Trophoblast cell (in vitro differentiated cells and primary cell): ENCODE measurements at regions not wholly inside any gene's neighbourhood (a gene's known extent, or its start where the extent isn't known, plus 50 kb on each side); places are given as distances from the start of the nearest gene placed in this dataset.

Experiments used
- DNase-seq, 2 donors: peaks; one replicate each; pipeline ENCODE4 v3.0.0-alpha.2; 2016
- H2AFZ ChIP-seq: 2 replicates; pipeline ENCODE4 v1.6.1; 2013; ENCODE audit warnings: low read length, moderate library complexity, mild to moderate bottlenecking; ENCODE audit not compliant: insufficient read depth, poor library complexity
- H2AK5ac ChIP-seq: 2 replicates; pipeline ENCODE4 v1.6.1; 2013; ENCODE audit warnings: mild to moderate bottlenecking, low read length
- H2BK120ac ChIP-seq: 2 replicates; pipeline ENCODE4 v1.6.1; 2013; ENCODE audit warnings: low read length, mild to moderate bottlenecking, moderate library complexity; ENCODE audit not compliant: insufficient read depth, poor library complexity
- H2BK12ac ChIP-seq: 2 replicates; pipeline ENCODE4 v1.6.1; 2013; ENCODE audit warnings: mild to moderate bottlenecking, low read length, moderate library complexity
- H2BK5ac ChIP-seq: 2 replicates; pipeline ENCODE4 v1.6.1; 2013; ENCODE audit warnings: low read length, low read depth, moderate library complexity, mild to moderate bottlenecking; ENCODE audit not compliant: poor library complexity
- H3K14ac ChIP-seq: 2 replicates; pipeline ENCODE4 v1.6.1; 2013; ENCODE audit warnings: mild to moderate bottlenecking, low read length
- H3K18ac ChIP-seq: 2 replicates; pipeline ENCODE4 v1.6.1; 2013; ENCODE audit warnings: mild to moderate bottlenecking, low read length
- H3K23ac ChIP-seq: 2 replicates; pipeline ENCODE4 v1.6.1; 2013; ENCODE audit warnings: low read length
- H3K27ac ChIP-seq: 2 replicates; pipeline ENCODE4 v1.5.1; 2013; ENCODE audit warnings: low read depth, mild to moderate bottlenecking, inconsistent platforms, low read length, moderate library complexity
- H3K27me3 ChIP-seq: 2 replicates; pipeline ENCODE4 v1.6.1; 2013; ENCODE audit warnings: inconsistent platforms, mild to moderate bottlenecking, low read length, moderate library complexity; ENCODE audit not compliant: insufficient read depth
- H3K36me3 ChIP-seq, 2 experiments: 1 replicate in 1 of 2; 2 replicates in 1 of 2; pipeline ENCODE4 v1.6.1; 2013; ENCODE audit warnings: low read length in 2 of 2, mild to moderate bottlenecking in 2 of 2, moderate library complexity in 1 of 2; ENCODE audit not compliant: insufficient read depth in 2 of 2, control insufficient read depth in 1 of 2
- H3K4ac ChIP-seq: 2 replicates; pipeline ENCODE4 v1.6.1; 2013; ENCODE audit warnings: low read depth, mild to moderate bottlenecking, low read length, moderate library complexity
- H3K4me1 ChIP-seq, 2 experiments: 1 replicate in 1 of 2; 2 replicates in 1 of 2; pipeline ENCODE4 v1.6.1; 2013; ENCODE audit warnings: low read length in 2 of 2, mild to moderate bottlenecking in 2 of 2, moderate library complexity in 1 of 2; ENCODE audit not compliant: insufficient read depth in 2 of 2, control insufficient read depth in 1 of 2
- H3K4me2 ChIP-seq: 2 replicates; pipeline ENCODE4 v1.6.1; 2013; ENCODE audit warnings: inconsistent platforms, mild to moderate bottlenecking, low read length, moderate library complexity
- H3K4me3 ChIP-seq: 2 replicates; pipeline ENCODE4 v1.5.1; 2013; ENCODE audit warnings: mild to moderate bottlenecking, low read depth, low read length, inconsistent platforms
- H3K79me1 ChIP-seq: one replicate; pipeline ENCODE4 v1.6.1; 2013; ENCODE audit warnings: low read length
- H3K79me2 ChIP-seq: 2 replicates; pipeline ENCODE4 v1.6.1; 2013; ENCODE audit warnings: low read length, mild to moderate bottlenecking; ENCODE audit not compliant: control insufficient read depth, insufficient read depth, poor library complexity
- H3K9ac ChIP-seq: 2 replicates; pipeline ENCODE4 v1.6.1; 2013; ENCODE audit warnings: mild to moderate bottlenecking, low read length
- H3K9me3 ChIP-seq: 2 replicates; pipeline ENCODE4 v1.6.1; 2013; ENCODE audit warnings: low read depth, mild to moderate bottlenecking, control low read depth, inconsistent platforms, low read length; ENCODE audit not compliant: insufficient read depth
- H4K12ac ChIP-seq: 2 replicates; pipeline ENCODE4 v1.6.1; 2013; ENCODE audit warnings: low read depth, mild to moderate bottlenecking, low read length, moderate library complexity
- H4K8ac ChIP-seq: 2 replicates; pipeline ENCODE4 v1.6.1; 2013; ENCODE audit warnings: low read depth, mild to moderate bottlenecking, low read length, moderate library complexity
- H4K91ac ChIP-seq: one replicate; pipeline ENCODE4 v1.6.1; 2013; ENCODE audit warnings: low read depth, mild to moderate bottlenecking, low read length, moderate library complexity
- WGBS: extraction: QIAGEN DNeasy Blood & Tissue Kit; methylation state at CpG from one replicate; pipeline ENCODE4 v1.1.7; 2013; ENCODE audit warnings: missing lambda C conversion rate; ENCODE audit not compliant: insufficient read length, insufficient coverage; ENCODE audit errors: extremely low coverage; 5-methylcytosine and 5-hydroxymethylcytosine counted together

DNA sequence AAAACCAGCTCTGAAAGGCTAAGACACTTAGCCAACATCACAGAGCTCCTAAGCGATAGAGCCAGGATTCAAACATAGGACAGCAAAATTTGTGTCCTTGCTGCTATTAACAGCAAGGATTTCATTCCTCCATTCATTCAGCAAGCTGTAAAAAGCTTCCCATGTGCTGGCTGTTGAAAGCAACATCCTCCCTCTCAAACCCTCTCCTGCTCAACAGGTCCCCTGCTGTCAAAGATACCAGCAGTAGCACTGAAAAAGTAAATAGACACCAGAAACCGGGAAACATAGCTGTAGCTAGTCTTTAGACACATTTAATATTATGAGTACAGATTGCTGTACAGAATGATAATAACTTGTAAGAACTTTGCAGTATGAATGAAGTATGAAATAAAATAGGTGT lies 52.6 kb upstream of the ADAMTSL1 start:
- no peak overlapping the region for H3K18ac ChIP-seq
- no peak overlapping the region for H2BK5ac ChIP-seq
- H3K4ac ChIP-seq: no peak overlapping the region
- no CpG with 5 or more reads among the region's 2 CpGs for WGBS
- no peak for DNase-seq
- no peak overlapping the region for H4K12ac ChIP-seq
- no peak overlapping the region for H3K27ac ChIP-seq
- H4K91ac ChIP-seq: no peak overlapping the region
- no peak overlapping the region for H3K23ac ChIP-seq
- H3K27me3 ChIP-seq: no peaks in the 10 kb centered on the region
- no peak overlapping the region for H2AFZ ChIP-seq
- no peaks in the 10 kb centered on the region for H3K4me1 ChIP-seq
- H3K14ac ChIP-seq: no peak overlapping the region
- H3K36me3 ChIP-seq: no peaks in the 10 kb centered on the region
- no peak overlapping the region for H4K8ac ChIP-seq
- H3K79me1 ChIP-seq: no peaks in the 10 kb centered on the region
- H3K9me3 ChIP-seq: no peaks in the 10 kb centered on the region
- no peak overlapping the region for H3K9ac ChIP-seq
- no peak overlapping the region for H2BK120ac ChIP-seq
- no peaks in the 10 kb centered on the region for H3K79me2 ChIP-seq
- H3K4me2 ChIP-seq: no peak overlapping the region
- H2AK5ac ChIP-seq: no peak overlapping the region
- no peak overlapping the region for H2BK12ac ChIP-seq
- no peak overlapping the region for H3K4me3 ChIP-seq

DNA sequence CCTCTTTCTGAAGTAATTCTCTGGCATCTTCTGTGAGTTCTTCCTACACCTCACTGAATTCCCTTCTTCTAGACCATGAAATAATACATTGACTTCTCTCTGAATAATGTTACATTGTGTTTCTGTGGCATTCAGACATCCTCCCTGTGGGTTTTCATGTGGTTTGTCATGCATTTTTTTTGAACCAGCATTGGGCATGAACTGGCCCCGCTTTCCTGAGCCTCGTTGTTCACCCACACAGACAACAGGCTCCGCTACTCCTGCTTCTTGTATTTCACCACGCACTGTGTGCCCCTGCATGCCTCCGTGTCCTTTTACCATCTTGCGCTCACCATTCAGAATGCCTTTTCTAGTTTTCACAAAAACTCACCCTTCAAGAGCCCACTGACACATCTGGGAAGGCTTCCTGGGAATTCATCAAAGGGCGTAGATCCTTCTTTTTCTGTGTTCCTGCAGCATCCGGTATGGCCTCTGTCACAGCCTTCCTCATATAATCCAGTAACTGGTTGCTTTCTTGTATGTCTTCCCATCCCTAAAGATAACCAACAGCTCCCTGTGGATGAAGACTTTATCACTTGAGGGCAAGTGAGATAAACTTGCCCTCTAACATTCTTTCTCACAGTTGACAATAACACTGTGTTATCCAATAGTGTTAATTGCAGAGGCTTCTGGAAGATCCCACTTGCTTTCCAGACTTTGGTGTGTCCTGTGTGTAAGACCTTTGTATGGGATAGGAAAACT lies 51.5 kb upstream of the ADAMTSL1 start:
- H3K4me1 ChIP-seq: no peaks in the 10 kb centered on the region
- no peaks in the 10 kb centered on the region for H3K79me2 ChIP-seq
- no peak overlapping the region for H4K12ac ChIP-seq
- H3K4me3 ChIP-seq: no peak overlapping the region
- no peaks in the 10 kb centered on the region for H3K79me1 ChIP-seq
- H2AFZ ChIP-seq: no peak overlapping the region
- H2BK12ac ChIP-seq: no peak overlapping the region
- H3K14ac ChIP-seq: no peak overlapping the region
- H3K18ac ChIP-seq: no peak overlapping the region
- no peak overlapping the region for H3K27ac ChIP-seq
- no peak overlapping the region for H2AK5ac ChIP-seq
- no peak overlapping the region for H3K4me2 ChIP-seq
- H2BK5ac ChIP-seq: no peak overlapping the region
- H2BK120ac ChIP-seq: no peak overlapping the region
- WGBS: no CpG with 5 or more reads among the region's 8 CpGs
- no peak overlapping the region for H3K23ac ChIP-seq
- no peak overlapping the region for H4K8ac ChIP-seq
- H3K36me3 ChIP-seq: no peaks in the 10 kb centered on the region
- H3K4ac ChIP-seq: no peak overlapping the region
- no peak overlapping the region for H4K91ac ChIP-seq
- H3K27me3 ChIP-seq: no peaks in the 10 kb centered on the region
- no peaks in the 10 kb centered on the region for H3K9me3 ChIP-seq
- no peak overlapping the region for H3K9ac ChIP-seq
- no peak for DNase-seq

DNA sequence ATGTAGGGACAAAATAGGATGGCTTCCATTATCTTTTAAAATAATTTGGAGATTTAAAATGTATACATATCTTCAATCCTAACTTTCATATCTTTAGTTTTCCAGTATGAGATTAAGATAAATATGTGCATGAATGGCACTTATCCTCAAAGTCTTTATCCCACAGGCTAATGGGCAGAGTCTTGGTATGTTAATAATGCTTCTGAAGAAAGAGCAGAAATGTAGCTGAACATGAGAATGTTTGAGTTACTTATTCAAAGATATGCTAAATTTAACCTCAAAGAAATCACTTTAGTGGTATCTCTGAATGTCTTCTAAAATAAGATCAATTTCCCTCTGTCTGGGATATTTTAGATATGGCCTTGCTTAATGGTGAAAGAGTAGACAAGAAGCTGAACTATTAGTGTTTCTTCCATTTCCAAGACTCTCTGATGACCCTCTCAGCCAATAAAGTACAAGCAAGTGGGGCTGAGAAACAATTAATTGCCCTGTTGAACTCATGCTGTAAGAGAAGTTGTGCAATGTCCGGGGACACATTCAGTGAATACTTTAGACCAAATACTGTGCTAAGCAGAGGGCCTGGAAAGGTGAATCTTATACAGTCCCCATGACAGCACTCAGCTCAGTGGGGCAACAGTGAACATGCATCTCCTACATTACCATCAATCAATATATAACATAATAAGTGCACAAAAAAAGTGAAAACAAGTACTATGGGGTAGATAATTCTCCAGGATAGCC lies 50.0 kb upstream of the ADAMTSL1 start:
- Histone ChIP-seq H2BK5ac (no peak overlapping the region), H4K12ac (no peak overlapping the region), H4K91ac (no peak overlapping the region), H2AK5ac (no peak overlapping the region), H3K27me3 (no peaks in the 10 kb centered on the region), H3K9ac (no peak overlapping the region), H4K8ac (no peak overlapping the region), H3K36me3 (no peaks in the 10 kb centered on the region), H3K9me3 (no peaks in the 10 kb centered on the region), H3K4me3 (no peak overlapping the region), H3K23ac (no peak overlapping the region), H2BK12ac (no peak overlapping the region), H3K4me1 (no peaks in the 10 kb centered on the region), H3K27ac (no peak overlapping the region), H2AFZ (no peak overlapping the region), H3K4ac (no peak overlapping the region), H3K4me2 (no peak overlapping the region), H3K79me1 (no peaks in the 10 kb centered on the region), H2BK120ac (no peak overlapping the region), H3K18ac (no peak overlapping the region), H3K14ac (no peak overlapping the region), H3K79me2 (no peaks in the 10 kb centered on the region)
- DNase-seq: peak in 1 of 2 donors; percentile 13
- WGBS: no CpG with 5 or more reads among the region's 1 CpG
